NT2/D1 (cell line): ENCODE measurements at regions not wholly inside any gene's neighbourhood (a gene's known extent, or its start where the extent isn't known, plus 50 kb on each side); places are given as distances from the start of the nearest gene placed in this dataset.

Source experiments
- SUZ12 ChIP-seq: IDR thresholded peaks from 2 replicates; pipeline ENCODE4 v1.6.1; 2011; ENCODE audit not compliant: insufficient read length, insufficient read depth; ENCODE audit errors: extremely low read depth
- YY1 ChIP-seq: IDR thresholded peaks from 2 replicates; pipeline ENCODE4 v1.6.1; 2011; ENCODE audit not compliant: insufficient read length, insufficient read depth
- ZNF274 ChIP-seq: IDR thresholded peaks from 2 replicates; pipeline ENCODE4 v1.6.1; 2011; ENCODE audit warnings: mild to moderate bottlenecking, low read depth, low read length

DNA sequence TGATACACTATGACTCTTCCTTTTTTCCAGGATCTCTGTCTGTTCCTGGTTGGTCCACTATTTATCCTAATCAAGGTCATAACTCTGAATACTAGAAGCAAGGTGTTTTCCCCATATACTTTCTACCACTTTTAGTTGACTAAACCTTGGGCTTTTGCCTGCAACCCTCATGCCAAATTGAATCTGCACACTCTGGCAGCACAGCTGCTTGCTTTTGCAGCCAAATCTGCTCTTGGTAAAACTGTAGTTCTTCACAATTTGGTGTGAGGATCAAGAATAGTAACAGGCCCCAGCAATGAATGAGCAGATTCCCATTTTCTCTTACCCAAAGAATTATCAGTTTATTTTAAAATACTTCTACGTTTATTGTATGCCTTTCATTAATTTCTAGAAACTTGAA, 586.5 kb upstream of the CNTN5 start:
- TF ChIP-seq YY1 (no peak), ZNF274 (no peak), SUZ12 (no peak)
